Femur (tissue), 1 donor: ENCODE measurements at regions not wholly inside any gene's neighbourhood (a gene's known extent, or its start where the extent isn't known, plus 50 kb on each side); places are given as distances from the start of the nearest gene placed in this dataset.
A peak's percentile ranks its signal among the peaks of the same experiment; 100 is the strongest.
"Not testable (repeated sequence)": the region's sequence is repeated elsewhere in the genome, so short reads cannot be mapped to it uniquely, and the experiment has no call there.

Source experiments
- DNase-seq: peaks from one replicate; pipeline ENCODE4 v3.0.0-alpha.2; 2017

- DNase-seq, result peak; percentile 24
These were observed 84.0 kb upstream of the BMP2K start for GRCh38 chr4:78691971-78692821.

GRCh38 chr4:78692822-78693170 is 83.4 kb upstream of the BMP2K start:
- no peak for DNase-seq

- no peak for DNase-seq
These were observed 82.2 kb upstream of the BMP2K start for GRCh38 chr4:78693777-78694456.

GRCh38 chr4:78694457-78694787 is 81.7 kb upstream of the BMP2K start:
- DNase-seq, result no peak

- no peak for DNase-seq
These were observed 80.2 kb upstream of the BMP2K start for GRCh38 chr4:78695910-78696309.

GRCh38 chr4:78703079-78703478 is 73.1 kb upstream of the BMP2K start:
- no peak for DNase-seq

- no peak for DNase-seq
These were observed 71.8 kb upstream of the BMP2K start for GRCh38 chr4:78704317-78704716.

GRCh38 chr4:78704981-78705683 is 71.0 kb upstream of the BMP2K start:
- no peak for DNase-seq

- no peak for DNase-seq
These were observed 69.8 kb upstream of the BMP2K start for GRCh38 chr4:78706302-78706701.

GRCh38 chr4:78707268-78707667 is 68.9 kb upstream of the BMP2K start:
- no peak for DNase-seq

GRCh38 chr4:78707793-78708192 is 68.4 kb upstream of the BMP2K start:
- no peak for DNase-seq

- no peak for DNase-seq
These were observed 65.6 kb upstream of the BMP2K start for GRCh38 chr4:78710536-78710935.

- DNase-seq, result no peak
These were observed 64.5 kb upstream of the BMP2K start for GRCh38 chr4:78711676-78712075.

- DNase-seq, result not testable (repeated sequence)
These were observed 61.6 kb upstream of the BMP2K start for GRCh38 chr4:78714598-78714997.

GRCh38 chr4:78715372-78715771 is 60.8 kb upstream of the BMP2K start:
- DNase-seq, result not testable (repeated sequence)

GRCh38 chr4:78717712-78718111 is 58.4 kb upstream of the BMP2K start:
- DNase-seq, result not testable (repeated sequence)

GRCh38 chr4:78720204-78720603 is 55.9 kb upstream of the BMP2K start:
- DNase-seq, result no peak

GRCh38 chr4:78720994-78721677 is 55.0 kb upstream of the BMP2K start:
- DNase-seq, result no peak

GRCh38 chr4:78721747-78722146 is 54.4 kb upstream of the BMP2K start:
- no peak for DNase-seq

GRCh38 chr4:78722320-78722719 is 53.8 kb upstream of the BMP2K start:
- no peak for DNase-seq

- no peak for DNase-seq
These were observed 53.3 kb upstream of the BMP2K start for GRCh38 chr4:78722878-78723277.
